Common myeloid progenitor, CD34-positive (primary cell): ENCODE measurements at regions not wholly inside any gene's neighbourhood (a gene's known extent, or its start where the extent isn't known, plus 50 kb on each side); places are given as distances from the start of the nearest gene placed in this dataset.
A peak's percentile ranks its signal among the peaks of the same experiment; 100 is the strongest.

Source experiments
- CTCF ChIA-PET: fragments of 350-600 bp; sonication (Branson Sonifier 250); formaldehyde crosslinking; loops from one replicate; lab custom pipeline; 2021; ENCODE audit warnings: antibody characterized with exemption; lab: Charles Lee
- POLR2A ChIA-PET: fragments of 350-600 bp; sonication (Branson Sonifier 250); formaldehyde crosslinking; loops from one replicate; lab custom pipeline; 2021; ENCODE audit warnings: antibody characterized with exemption; lab: Charles Lee
- DNase-seq, 3 donors: peaks; one replicate each; pipeline versions ENCODE4 v3.0.0 to v3.0.0-alpha.2; 2013
- H3K27ac ChIP-seq, 2 experiments: 1 replicate in 1 of 2; 2 replicates in 1 of 2; pipeline ENCODE4 v1.7.0; 2013; ENCODE audit warnings: inconsistent platforms in 2 of 2, low read length in 2 of 2, mild to moderate bottlenecking in 2 of 2, low read depth in 1 of 2, moderate library complexity in 1 of 2; ENCODE audit not compliant: severe bottlenecking in 2 of 2, insufficient read depth in 1 of 2, poor library complexity in 1 of 2
- H3K27me3 ChIP-seq, 5 experiments: replicated peaks in 2 of 5; 1 replicate in 3 of 5; 2 replicates in 2 of 5; pipeline versions ENCODE4 v1.6.1 to v1.7.0; 2013; ENCODE audit warnings: low read length in 4 of 5, mild to moderate bottlenecking in 2 of 5, moderate library complexity in 2 of 5, inconsistent platforms in 1 of 5; ENCODE audit not compliant: insufficient read depth in 5 of 5, control insufficient read depth in 4 of 5
- H3K36me3 ChIP-seq, 4 experiments: 1 replicate in 2 of 4; 2 replicates in 2 of 4; pipeline versions ENCODE4 v1.6.1 to v1.7.0; 2013; ENCODE audit warnings: low read length in 3 of 4, control low read depth in 1 of 4, mild to moderate bottlenecking in 1 of 4; ENCODE audit not compliant: control insufficient read depth in 4 of 4, insufficient read depth in 4 of 4
- H3K4me1 ChIP-seq, 4 experiments: 1 replicate in 3 of 4; 2 replicates in 1 of 4; pipeline versions ENCODE4 v1.6.1 to v1.7.1; 2013; ENCODE audit warnings: low read length in 3 of 4, mild to moderate bottlenecking in 3 of 4, control low read depth in 1 of 4, inconsistent platforms in 1 of 4, moderate library complexity in 1 of 4; ENCODE audit not compliant: control insufficient read depth in 4 of 4, insufficient read depth in 4 of 4; ENCODE audit errors: control extremely low read depth in 1 of 4
- H3K4me3 ChIP-seq, 7 experiments: 1 replicate in 4 of 7; 2 replicates in 3 of 7; pipeline versions ENCODE4 v1.5.1 to v1.7.0; 2013; ENCODE audit warnings: mild to moderate bottlenecking in 7 of 7, low read length in 6 of 7, moderate library complexity in 6 of 7, inconsistent platforms in 2 of 7, low read depth in 2 of 7, control low read depth in 1 of 7; ENCODE audit not compliant: insufficient read depth in 4 of 7, control insufficient read depth in 1 of 7; ENCODE audit errors: extremely low read depth in 1 of 7
- H3K9me3 ChIP-seq, 5 experiments: 1 replicate in 4 of 5; 2 replicates in 1 of 5; pipeline versions ENCODE4 v1.6.1 to v1.7.1; 2013; ENCODE audit warnings: low read length in 4 of 5, mild to moderate bottlenecking in 2 of 5, inconsistent platforms in 1 of 5, low read depth in 1 of 5, moderate library complexity in 1 of 5; ENCODE audit not compliant: control insufficient read depth in 4 of 5, insufficient read depth in 2 of 5; ENCODE audit errors: control extremely low read depth in 1 of 5
- WGBS: methylation state at CpG from one replicate; pipeline ENCODE4 v1.1.5; 2013; ENCODE audit not compliant: insufficient coverage; 5-methylcytosine and 5-hydroxymethylcytosine counted together

DNA sequence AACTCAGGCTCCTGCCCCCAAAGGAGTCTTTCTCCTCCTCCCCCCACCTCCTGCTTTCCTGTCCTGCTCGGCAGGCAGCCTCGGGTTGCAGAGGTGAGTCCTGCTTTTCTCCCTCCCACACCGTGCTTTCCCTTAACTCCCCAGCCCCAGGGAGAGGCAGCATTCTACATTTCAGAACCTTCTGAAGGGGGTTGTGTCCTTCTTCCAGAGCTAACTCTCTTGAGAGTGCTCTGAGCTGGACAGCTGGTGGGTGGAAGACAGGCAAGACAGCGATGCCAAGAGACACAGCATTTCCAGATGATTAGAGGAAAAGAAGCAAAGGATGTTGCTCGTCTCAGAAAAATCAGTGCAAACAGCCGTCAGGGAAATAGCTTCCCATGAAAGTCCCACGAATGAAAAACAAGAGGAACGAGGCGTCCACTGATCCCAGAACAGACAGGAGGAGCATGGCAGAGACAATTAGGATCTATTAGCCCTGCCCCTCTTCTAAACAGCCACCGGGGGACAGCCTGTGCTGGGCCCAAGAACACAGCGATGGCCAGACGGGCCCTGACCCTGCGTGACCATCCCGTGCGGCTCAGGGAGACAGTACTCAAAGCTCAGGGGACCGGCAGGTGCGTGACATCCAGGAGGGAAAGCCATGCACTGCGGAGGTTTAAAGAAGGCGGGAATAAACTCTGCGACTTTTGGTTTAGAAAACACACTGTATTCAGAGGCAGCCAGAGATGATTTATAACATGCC is 216.5 kb upstream of the RTL1 start:
- Histone ChIP-seq H3K27ac (peak overlapping the region in 1 of 2 experiments; percentile 81), H3K4me1 (peaks cover 2 to 46% (median 42%) of the 10 kb centered on the region in 4 experiments), H3K9me3 (no peaks in the 10 kb centered on the region), H3K4me3 (peak overlapping the region in 6 of 7 experiments; percentile 15 to 74 (median 54)), H3K27me3 (no peaks in the 10 kb centered on the region), H3K36me3 (no peaks in the 10 kb centered on the region)
- DNase-seq: peak in 1 of 3 donors; percentile 23
- POLR2A ChIA-PET: interaction anchor here (0.6 to 1.1 kb wide), 2 partner anchors 106 to 611 kb away, joined by 3 read pairs; no protein-coding TSS in a partner anchor
- WGBS: 23% methylated on average over 18 of the region's 20 CpGs
- CTCF ChIA-PET: interaction anchor here (1.0 to 2.5 kb wide), 3 partner anchors 12 to 220 kb away, joined by 3 to 10 read pairs (median 4); no protein-coding TSS in a partner anchor

DNA sequence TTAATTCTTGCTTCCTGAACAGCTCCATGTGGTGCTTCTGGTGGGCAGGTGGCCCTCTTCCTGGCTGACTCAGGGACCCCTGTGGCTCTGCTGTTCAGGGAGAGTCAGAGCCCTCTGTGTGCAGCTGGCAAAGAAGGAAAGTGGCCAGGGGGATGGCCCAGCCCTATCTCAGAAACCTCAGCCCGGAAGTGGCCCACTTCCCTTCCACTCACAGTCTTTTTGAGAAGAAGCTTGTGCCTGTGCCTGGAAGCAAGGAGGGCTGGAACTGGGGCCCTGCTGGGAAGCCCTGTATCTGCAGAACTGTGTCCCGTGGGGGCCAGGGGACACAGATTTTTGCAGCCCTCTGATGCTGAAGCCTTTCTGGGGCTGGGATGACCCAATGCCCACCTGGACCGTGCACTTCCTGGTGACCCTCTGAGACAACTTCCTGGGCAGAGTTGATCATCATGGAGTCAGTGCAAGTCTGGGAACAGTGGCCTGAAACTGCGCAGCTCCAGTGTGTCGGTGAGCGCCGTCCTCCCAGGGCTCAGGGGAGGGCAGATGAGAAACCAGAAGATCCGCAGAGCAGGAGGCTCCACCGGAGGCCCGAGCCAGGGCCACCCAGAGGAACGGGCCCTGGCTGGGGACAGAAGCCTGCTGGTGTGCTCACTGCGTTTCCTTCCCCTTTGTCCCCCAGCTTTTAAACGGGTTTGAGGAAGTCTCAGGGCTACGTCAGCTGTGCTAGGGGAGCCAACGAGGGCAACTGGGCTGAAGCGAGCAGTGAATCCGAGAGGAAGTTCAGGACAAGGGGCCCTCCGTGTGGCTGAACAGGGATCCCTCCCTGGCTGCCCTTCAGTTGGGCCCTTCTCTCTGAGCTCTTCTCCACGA is 217.4 kb upstream of the RTL1 start:
- H3K4me1 ChIP-seq: peaks cover 2 to 46% (median 42%) of the 10 kb centered on the region in 4 experiments
- CTCF ChIA-PET: interaction anchor here (0.7 to 2.5 kb wide), 6 partner anchors 11 to 221 kb away, joined by 3 to 10 read pairs (median 4); no protein-coding TSS in a partner anchor

DNA sequence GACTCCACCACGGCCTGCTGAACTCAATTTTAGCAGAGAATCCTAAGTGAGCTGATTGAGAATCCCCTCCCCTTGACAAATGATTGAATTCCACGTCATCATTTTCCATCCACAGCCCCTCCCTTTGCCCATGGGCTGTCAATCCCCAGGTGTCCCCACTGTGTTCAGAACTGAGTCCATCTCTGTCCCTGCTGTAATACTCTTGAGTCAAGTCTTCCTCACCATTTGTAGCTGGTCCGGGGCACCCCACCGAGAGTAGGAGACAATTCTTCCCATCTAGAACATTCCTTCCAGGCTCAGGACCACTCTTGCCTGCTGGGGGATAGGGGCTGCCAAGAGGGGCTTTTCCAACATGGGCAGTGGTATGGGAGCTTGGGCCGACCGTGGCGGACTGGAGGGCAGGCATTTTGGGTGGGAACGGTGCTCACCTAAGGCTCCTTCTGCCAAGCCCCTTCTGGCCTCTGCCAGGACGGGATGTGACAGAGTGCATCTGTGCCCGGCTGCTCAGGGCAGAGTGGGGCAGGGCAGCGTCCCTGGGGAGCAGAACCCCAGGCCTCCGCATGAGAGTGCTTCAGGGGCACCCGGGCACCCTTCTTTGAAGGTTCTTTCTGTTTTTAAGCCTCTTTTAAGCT is 218.1 kb upstream of the RTL1 start:
- POLR2A ChIA-PET: no interaction called here
- DNase-seq: peak in 1 of 3 donors; percentile 20
- H3K27ac ChIP-seq: peak overlapping the region; percentile 41 to 81
- no peaks in the 10 kb centered on the region for H3K9me3 ChIP-seq
- peaks cover 2 to 46% (median 42%) of the 10 kb centered on the region in 4 experiments for H3K4me1 ChIP-seq
- H3K27me3 ChIP-seq: no peaks in the 10 kb centered on the region
- H3K36me3 ChIP-seq: no peaks in the 10 kb centered on the region
- peak overlapping the region in 5 of 7 experiments; percentile 1 to 74 (median 63) for H3K4me3 ChIP-seq
- CTCF ChIA-PET: interaction anchor here (1.0 to 2.5 kb wide), 3 partner anchors 10 to 114 kb away, joined by 4 to 10 read pairs (median 4); no protein-coding TSS in a partner anchor
- 76% methylated on average over 11 of the region's 13 CpGs for WGBS

More for the DNA sequence above, 217.4 kb upstream of the RTL1 start:
- WGBS: under 1% methylated on average over 18 of the region's 19 CpGs
- no peaks in the 10 kb centered on the region for H3K36me3 ChIP-seq
- H3K4me3 ChIP-seq: peak overlapping the region in 6 of 7 experiments; percentile 20 to 74 (median 59)
- DNase-seq: peak; percentile 90 to 98 (median 96)
- H3K27ac ChIP-seq: peak overlapping the region; percentile 41 to 81
- H3K27me3 ChIP-seq: no peaks in the 10 kb centered on the region
- no peaks in the 10 kb centered on the region for H3K9me3 ChIP-seq
- POLR2A ChIA-PET: interaction anchor here (0.5 to 1.1 kb wide), 3 partner anchors 12 to 610 kb away, joined by 3 read pairs; no protein-coding TSS in a partner anchor

DNA sequence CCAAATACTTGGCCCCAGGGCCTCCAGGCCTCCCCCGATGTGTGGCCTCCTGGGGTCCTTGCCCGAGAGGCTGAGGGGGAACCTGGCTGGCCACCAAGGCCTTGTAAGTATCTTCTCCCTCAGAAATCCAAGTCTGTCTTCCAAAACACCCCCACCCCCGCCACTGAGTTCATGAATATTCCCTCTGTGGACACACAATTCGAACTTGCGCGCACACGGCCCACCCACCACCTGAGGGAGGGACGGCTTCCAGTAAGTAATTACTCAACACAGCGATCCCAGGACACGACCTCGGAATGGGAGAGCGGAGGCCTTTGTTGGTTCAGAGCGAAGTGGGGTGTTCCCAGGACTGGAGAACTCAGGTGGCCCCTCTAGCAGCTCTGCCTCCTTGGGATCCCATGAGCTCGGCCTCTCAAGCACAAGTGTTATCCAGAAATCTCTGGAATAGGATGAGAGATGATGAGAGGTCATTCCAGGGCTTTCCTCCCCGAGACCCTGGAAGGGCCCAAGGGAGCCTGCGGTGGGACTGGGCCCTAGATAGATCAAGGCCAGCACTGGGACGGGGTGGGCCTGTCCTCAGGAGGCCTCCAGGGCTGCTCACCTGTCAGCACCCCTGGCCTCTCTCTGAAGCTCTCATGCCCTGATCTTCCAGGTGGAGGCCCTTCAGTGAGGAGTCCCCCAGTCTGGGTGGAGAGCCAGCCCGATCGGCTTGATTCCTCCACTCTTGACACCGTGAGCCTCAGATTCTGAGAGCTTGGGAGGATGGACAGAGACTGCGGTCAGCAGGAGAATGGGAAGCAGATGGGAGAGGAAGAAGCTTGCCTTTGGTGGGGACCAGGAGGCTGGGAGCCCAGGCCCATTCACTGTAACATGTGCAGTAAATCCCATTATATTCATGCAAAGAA is 219.0 kb upstream of the RTL1 start:
- H3K4me3 ChIP-seq: no peak overlapping the region
- CTCF ChIA-PET: interaction anchor here (0.8 to 2.5 kb wide), 3 partner anchors 10 to 113 kb away, joined by 3 to 10 read pairs (median 4); no protein-coding TSS in a partner anchor
- peaks cover 2 to 46% (median 42%) of the 10 kb centered on the region in 4 experiments for H3K4me1 ChIP-seq
- H3K36me3 ChIP-seq: no peaks in the 10 kb centered on the region
- no peaks in the 10 kb centered on the region for H3K27me3 ChIP-seq
- H3K27ac ChIP-seq: peak overlapping the region in 1 of 2 experiments; percentile 81
- H3K9me3 ChIP-seq: no peaks in the 10 kb centered on the region
- WGBS: 98% methylated on average over 20 of the region's 21 CpGs
- POLR2A ChIA-PET: no interaction called here
- no peak for DNase-seq

DNA sequence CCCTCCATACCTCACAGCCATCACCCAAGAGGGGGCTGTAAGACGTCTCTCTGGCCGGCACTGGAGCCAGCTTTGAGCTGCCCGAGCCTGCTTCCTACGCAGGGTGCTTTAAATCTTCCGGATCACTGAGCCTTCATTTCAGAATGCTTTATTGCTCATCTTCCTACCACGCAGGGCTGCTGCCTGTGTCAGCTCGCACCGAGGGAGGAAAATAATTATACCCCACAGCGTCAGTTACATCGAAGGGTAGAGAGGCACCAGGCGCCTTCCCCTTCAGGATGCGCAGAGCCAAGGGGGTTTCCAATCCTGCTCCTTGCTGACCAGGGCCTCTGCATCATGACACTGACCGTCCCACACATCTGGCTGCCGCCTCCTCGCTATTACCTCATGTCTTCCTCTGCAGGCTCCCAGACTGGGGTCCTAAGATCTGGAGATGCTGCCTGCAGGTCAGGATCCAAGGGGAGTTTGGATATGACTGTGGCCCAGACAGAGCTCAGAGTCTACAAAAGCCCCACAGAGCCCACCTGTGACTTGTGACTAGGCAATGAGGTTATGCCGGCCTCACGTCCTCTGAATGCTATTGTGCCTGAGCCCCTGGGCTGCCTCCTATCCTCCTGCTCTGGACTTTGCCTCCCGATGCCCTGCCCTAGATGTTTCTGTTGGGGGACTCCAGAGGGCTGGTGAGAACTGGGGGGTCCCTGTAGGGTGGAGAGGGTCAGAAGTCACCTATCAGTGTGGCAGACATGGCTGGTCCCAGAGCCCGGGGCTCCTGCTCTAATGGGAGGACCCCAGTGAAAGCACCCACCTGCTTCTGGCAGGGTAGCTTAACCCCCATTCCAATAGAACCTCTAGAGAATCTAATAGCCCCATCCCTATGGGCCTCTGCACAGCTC is 220.3 kb upstream of the RTL1 start:
- CTCF ChIA-PET: interaction anchor here (0.8 kb wide), 1 partner anchor 19 kb away, joined by 3 read pairs; no protein-coding TSS in a partner anchor
- no peaks in the 10 kb centered on the region for H3K9me3 ChIP-seq
- no peaks in the 10 kb centered on the region for H3K36me3 ChIP-seq
- H3K27me3 ChIP-seq: no peaks in the 10 kb centered on the region
- WGBS: 97% methylated on average over 17 of the region's 19 CpGs
- no peak for DNase-seq
- H3K4me1 ChIP-seq: peaks cover 2 to 48% (median 44%) of the 10 kb centered on the region in 4 experiments
- POLR2A ChIA-PET: no interaction called here
- no peak overlapping the region for H3K4me3 ChIP-seq
- H3K27ac ChIP-seq: no peak overlapping the region
